ENCODE measurements at regions not wholly inside any gene's neighbourhood (a gene's known extent, or its start where the extent isn't known, plus 50 kb on each side); places are given as distances from the start of the nearest gene placed in this dataset.

GRCh38 chr6:154617175-154617574, 106.7 kb upstream of the CNKSR3 start:
- TF ChIP-seq CTCF (optimal IDR thresholded peaks at IDR 0.05 in 1 of 3, IDR thresholded peaks at IDR 0.05 in 1 of 3, conservative IDR thresholded peaks at IDR 0.05 in 1 of 3; ENCODE audit: extremely low read depth in 1 of 3, insufficient read depth in 2 of 3, low read length in 3 of 3) (no peak), EZH2 (IDR thresholded peaks at IDR 0.05; ENCODE audit: low read length) (no peak)
